ENCODE measurements at regions not wholly inside any gene's neighbourhood (a gene's known extent, or its start where the extent isn't known, plus 50 kb on each side); places are given as distances from the start of the nearest gene placed in this dataset.

GRCh38 chr7:91630581-91631380, 249.7 kb downstream of the MTERF1 start:
- no peak for DNase-seq (ENCODE audit: low spot score)

- no peak for DNase-seq (ENCODE audit: low spot score)
Measured at GRCh38 chr7:91632234-91632940, 248.1 kb downstream of the MTERF1 start.

GRCh38 chr7:91633013-91633441, 247.5 kb downstream of the MTERF1 start:
- DNase-seq (ENCODE audit: low spot score): no peak

DNA sequence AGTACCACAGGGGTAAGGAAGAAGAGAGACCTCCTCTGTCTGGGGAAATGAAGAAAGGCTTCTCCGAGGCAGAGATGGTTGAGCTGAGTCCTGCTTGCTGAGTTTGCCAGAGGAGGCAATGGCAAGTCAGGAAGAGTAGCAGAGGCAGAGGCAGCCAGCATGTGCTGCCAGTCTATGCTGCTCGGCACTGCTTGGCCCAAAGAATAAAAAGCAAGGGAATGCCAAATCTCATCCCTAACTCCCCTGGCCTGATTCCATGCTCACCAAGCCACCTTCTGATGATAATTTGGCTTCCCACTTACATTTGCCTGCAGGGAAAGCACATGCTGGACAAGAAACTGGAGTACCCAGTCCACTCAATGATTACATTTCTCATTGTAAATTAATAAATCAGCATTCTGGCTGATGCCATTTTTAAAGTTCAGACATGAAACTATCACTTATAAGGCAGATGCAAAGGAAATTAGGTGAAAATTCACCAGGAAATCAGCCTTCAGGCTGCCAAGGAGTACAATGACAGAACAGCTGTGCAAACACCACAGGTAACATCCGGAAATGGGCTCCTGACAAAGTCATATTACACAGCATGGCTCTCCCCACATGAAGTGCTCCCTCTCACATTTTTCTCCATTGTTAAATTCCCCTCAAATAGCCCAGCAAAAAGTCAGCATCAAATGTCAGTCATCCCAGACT, 245.9 kb downstream of the MTERF1 start:
- no peak for DNase-seq (ENCODE audit: low spot score)

DNA sequence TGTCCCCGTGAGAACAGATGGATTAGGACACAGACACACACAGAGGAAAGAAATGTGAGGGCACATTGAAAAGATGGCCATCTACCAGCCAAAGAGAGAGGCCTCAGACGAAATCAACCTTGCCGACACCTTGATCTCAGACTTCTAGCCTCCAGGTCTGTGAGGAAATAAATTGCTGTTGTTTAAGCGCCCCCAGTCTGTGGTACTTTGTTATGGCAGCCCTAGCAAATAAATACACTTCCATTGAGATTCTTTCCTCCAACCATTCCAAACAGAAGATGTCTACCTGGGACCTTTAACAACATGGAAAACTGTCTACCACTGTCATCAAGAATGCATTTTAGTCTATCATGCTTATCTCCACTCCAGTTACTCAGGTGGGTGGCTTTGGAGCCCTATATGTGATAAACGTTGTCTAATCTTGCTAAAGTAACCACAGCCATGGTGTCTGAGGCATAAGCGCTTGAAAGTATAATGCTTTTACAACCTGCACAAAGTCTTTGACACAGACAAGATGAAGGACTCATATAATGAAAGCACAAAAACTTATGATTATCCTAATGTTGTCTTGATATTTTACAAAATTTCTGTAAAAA, 244.3 kb downstream of the MTERF1 start:
- DNase-seq (ENCODE audit: low spot score): no peak

DNA sequence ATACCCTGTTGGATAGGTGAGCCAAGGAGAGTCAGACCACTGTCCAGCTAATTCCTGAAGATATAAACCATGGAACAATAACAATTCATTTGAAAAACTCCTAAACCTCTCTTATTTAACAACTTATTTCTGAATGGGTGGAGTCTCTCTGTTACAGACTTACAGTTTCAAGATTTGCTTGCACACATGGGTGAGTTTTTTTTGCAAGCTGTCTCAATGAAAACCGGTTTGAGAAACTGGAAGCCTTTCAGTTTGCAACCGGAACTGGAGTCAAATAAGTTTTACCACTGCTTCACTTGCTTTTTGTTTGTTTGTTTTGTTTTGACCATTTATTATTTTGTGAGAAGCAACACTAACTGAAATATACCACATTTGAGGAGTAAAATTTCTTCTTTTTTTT, 243.8 kb downstream of the MTERF1 start:
- no peak for DNase-seq (ENCODE audit: low spot score)

DNA sequence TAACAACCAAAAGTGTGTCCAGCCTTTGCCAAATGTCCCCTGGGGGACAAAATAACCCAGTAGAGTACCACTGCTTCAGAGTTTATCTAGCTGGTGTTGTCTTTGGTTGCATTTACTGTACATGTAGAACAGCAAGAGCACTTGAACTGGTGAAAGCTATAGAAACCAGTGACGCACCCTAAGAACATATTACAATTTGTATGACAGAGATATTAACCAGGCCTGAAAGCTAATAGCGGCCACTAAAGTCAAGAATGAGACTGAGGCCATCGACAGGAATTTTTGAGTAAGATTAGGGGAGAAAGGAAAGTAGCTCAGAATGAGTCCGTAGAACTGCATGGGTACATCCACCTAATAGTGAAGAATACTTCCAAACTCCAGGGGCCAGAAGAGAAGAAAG, 236.2 kb downstream of the MTERF1 start:
- no peak for DNase-seq (ENCODE audit: low spot score)

DNA sequence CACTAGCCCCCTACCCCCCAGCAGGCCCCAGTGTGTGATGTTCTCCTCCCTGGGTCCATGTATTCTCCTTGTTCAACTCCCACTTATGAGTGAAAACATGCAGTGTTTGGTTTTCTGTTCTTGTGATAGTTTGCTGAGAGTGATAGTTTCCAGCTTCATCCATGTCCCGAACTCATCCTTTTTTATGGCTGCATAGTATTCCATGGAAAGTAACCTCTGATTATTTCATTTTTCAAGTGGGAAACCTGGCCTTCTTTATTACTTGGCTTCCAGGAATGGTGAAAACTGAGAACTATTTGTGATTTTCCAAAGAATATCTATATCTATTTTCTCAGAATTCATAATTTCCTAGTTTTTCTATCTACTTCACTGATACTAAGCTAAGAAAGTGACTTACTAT, 235.0 kb downstream of the MTERF1 start:
- no peak for DNase-seq (ENCODE audit: low spot score)

DNA sequence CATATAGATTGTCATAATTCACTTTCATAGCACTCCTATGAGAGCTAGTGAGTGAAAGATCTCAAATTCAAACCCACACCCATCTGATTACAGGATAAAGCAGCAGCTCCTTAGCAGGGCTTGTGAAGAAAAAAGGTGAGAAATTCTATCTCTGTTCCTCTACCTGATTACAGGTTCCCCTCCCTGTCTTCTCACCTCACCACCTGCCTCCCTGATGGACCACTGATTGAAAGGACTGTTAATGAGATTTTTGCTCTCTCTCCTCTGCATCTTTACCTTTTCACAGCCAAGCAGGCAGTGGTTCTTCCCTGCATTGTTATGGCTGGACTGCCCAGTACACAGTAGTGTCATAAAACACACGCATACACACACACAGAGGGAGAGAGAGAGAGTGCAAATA, 228.5 kb downstream of the MTERF1 start:
- no peak for DNase-seq (ENCODE audit: low spot score)

DNA sequence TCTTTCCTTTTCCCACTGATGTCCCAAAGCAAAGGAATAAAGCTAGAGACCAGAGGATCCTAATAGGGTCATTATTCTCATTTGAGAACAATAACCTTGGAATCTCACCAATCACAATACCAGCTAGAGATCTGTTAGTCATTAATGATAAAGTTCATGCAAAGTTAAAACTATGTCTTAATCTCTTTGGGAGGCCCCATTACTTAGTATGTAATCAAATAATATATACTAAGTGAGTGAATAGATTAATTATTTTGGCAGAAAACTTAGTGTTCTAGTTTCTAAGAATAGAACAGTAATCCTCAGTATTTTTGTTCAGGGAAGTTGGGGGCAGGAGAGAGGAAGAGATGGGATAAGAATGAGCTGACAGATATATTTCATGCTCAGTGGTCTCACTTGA, 227.2 kb downstream of the MTERF1 start:
- no peak for DNase-seq (ENCODE audit: low spot score)

DNA sequence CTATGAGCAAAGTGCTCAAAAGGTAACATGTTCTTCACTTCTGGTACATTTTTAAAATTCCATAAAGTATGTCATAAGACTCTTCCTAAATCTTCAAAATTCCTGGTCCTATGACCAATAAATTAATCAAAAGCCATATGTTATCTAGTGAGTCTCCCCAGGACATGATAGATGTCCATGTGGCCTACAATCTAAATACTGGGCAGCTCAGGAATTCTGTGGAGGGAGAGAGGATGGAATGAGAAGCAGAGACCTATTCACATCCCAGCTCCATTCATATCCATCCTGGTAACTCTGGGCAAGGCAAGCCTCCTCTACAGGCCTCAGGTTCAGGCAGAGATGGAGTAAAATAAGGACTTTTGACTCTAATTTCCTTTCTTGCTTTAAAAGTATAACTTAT, 224.8 kb downstream of the MTERF1 start:
- DNase-seq (ENCODE audit: low spot score): no peak

- no peak for DNase-seq (ENCODE audit: low spot score)
Measured at GRCh38 chr7:91656541-91657482, 223.7 kb downstream of the MTERF1 start.

DNA sequence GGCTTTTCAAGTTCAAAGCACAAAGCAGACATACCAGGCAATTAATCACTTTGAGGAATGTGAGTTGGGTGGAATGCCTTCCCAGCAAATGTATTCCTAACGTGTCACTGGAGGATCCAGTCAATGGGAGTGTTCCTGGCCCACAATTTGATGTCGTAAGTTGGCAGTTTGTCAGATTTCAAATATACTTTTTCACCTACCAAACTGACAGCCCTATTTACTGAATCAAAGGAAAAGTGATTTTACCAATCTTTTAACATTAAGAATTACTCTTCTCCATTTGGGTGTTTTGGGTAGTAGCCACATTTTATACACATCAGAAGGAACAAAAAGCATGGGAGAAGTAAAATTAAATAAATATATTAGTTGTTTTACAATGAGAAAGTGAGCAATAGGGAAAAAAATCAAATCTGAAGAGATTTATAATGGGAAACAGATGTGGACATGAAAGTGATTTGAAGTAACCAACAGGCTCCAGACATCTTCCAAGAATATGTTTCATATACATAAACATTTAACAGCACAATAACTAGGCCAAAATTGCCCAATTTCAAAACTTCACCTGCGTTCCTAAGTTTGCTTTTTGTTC, 222.9 kb downstream of the MTERF1 start:
- DNase-seq (ENCODE audit: low spot score): no peak

DNA sequence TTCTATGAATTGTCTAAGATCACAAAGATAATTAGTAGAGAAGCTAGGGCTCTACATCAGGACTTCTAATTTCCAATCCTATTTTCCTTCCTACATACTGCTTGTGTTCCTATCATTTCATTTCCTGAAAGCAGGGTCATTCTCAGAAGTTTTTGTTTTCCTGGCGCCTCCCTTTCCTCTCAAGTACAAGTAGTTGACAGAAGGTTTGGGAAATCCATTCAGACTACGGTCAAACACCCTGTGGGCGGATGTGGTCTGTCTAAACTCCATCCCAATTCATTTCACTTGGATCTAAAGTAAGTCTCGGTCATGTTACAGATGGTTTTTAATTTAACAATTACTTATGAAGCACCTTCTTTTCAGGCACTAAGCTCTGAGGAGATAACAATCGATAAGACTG, 221.4 kb downstream of the MTERF1 start:
- DNase-seq (ENCODE audit: low spot score): no peak

- DNase-seq (ENCODE audit: low spot score): no peak
Measured at GRCh38 chr7:91660734-91661356, 219.7 kb downstream of the MTERF1 start.

GRCh38 chr7:91661727-91662126, 218.8 kb downstream of the MTERF1 start:
- DNase-seq (ENCODE audit: low spot score): no peak

DNA sequence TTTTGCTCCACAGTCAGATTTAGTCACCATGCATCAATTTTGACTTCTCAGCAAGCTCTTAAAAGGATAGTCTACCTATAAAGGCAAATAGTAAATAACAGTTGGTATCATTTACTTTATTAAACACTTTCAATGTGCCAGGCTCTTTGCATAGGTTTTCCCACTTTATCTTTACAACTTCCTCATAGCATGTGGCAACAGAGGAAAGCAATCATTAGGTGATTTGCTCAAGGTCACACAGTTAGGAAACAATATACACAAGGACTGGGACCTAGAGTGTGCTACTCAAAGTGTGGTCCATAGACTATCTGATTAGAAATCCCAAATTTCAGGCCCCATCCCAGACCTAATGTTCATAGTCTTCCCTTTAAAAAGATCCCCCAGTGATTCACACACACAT, 212.3 kb downstream of the MTERF1 start:
- DNase-seq (ENCODE audit: low spot score): no peak

DNA sequence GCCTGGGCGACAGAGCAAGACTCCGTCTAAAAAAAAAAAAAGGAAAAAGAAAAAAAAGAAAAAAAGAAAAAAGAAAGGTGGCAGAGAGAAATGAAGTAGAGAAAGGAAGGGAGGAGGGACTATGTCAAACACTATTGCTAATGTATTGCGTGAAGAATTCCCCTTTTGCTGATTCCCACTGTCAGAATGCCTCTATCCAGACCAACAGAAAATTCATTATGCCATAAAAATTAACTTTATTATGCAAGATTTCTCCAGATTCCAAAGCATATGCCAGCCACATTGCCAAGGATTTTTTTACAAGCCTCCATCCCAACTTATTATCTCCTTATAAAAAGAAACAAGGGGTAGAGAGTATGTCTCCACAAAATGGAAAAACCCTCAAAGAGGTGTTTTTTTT, 209.3 kb downstream of the MTERF1 start:
- DNase-seq (ENCODE audit: low spot score): no peak

- DNase-seq (ENCODE audit: low spot score): no peak
Measured at GRCh38 chr7:91674470-91674869, 206.0 kb downstream of the MTERF1 start.

DNA sequence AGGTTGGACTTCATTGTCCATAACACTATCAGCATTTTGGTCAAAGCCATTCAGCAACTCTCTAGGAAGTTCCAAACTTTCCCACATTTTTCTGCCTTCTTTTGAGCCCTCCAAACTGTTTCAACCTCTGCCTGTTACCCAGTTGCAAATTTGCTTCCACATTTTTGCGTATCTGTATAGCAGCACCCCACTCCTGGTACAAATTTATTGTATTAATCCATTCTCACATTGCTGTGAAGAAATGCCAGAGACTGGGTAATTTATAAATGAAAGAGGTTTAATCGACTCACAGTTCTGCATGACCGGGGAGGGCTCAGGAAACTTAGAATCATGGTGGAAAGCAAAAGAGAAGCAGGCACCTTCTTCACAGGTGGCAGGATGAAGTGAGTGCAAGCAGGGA, 198.8 kb downstream of the MTERF1 start:
- DNase-seq (ENCODE audit: low spot score): no peak

DNA sequence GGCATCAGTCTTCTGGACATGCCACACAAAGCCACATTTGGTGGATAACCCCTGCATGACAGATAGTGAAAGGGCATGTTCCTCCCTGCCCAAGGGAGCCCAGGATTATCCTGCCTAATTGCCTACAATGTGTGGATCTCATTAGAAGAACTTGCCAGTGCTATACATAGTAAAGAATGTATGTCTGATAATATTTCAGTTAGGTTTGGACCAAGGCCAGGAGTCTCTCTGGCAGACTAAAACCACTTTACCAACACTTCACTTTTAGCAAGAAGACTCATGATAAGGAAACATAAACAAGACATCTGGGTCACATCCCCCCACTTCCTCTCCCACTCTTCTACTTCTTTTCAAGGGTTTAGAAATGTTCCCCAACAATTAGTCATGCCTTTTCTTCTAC, 196.7 kb downstream of the MTERF1 start:
- no peak for DNase-seq (ENCODE audit: low spot score)

All from globus pallidus (tissue), 1 donor.